ENCODE measurements at regions not wholly inside any gene's neighbourhood (a gene's known extent, or its start where the extent isn't known, plus 50 kb on each side); places are given as distances from the start of the nearest gene placed in this dataset.

DNA sequence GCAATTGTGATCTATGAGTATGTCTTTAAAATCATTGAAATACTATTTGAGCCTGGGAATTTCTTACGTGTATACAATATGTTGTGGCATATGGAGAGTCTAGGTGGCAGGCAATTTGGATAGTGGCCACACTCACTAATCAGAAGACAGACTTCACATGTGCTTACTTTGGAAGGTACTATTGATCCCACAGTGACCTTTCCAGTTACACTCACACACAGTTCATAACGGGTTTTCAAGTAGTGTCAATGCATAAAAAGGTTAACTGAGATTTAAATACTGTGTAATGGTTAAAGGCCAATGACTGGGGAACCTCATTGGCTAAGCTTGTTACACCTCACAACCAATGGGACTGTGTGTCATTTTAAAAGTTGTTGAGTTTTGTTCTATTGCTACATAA is 783.2 kb downstream of the RPA4 start:
- Mint-ChIP-seq H3K27me3 (no peaks in the 10 kb centered on the region), H3K9me3 (no peaks in the 10 kb centered on the region), H3K27ac (no peak overlapping the region), H3K4me3 (no peak overlapping the region), H3K36me3 (ENCODE audit: low read depth) (no peaks in the 10 kb centered on the region), H3K4me1 (ENCODE audit: low read depth) (no peaks in the 10 kb centered on the region)
- intact Hi-C loops (cut with micrococcal nuclease), result no loop called here
- POLR2A ChIA-PET, result no interaction called here
- CTCF ChIA-PET, result no interaction called here
- ATAC-seq (no peak), DNase-seq (no peak)
- TF ChIP-seq, protein P1, sequence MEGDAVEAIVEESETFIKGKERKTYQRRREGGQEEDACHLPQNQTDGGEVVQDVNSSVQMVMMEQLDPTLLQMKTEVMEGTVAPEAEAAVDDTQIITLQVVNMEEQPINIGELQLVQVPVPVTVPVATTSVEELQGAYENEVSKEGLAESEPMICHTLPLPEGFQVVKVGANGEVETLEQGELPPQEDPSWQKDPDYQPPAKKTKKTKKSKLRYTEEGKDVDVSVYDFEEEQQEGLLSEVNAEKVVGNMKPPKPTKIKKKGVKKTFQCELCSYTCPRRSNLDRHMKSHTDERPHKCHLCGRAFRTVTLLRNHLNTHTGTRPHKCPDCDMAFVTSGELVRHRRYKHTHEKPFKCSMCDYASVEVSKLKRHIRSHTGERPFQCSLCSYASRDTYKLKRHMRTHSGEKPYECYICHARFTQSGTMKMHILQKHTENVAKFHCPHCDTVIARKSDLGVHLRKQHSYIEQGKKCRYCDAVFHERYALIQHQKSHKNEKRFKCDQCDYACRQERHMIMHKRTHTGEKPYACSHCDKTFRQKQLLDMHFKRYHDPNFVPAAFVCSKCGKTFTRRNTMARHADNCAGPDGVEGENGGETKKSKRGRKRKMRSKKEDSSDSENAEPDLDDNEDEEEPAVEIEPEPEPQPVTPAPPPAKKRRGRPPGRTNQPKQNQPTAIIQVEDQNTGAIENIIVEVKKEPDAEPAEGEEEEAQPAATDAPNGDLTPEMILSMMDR (IDR thresholded peaks at IDR 0.05), result no peak

DNA sequence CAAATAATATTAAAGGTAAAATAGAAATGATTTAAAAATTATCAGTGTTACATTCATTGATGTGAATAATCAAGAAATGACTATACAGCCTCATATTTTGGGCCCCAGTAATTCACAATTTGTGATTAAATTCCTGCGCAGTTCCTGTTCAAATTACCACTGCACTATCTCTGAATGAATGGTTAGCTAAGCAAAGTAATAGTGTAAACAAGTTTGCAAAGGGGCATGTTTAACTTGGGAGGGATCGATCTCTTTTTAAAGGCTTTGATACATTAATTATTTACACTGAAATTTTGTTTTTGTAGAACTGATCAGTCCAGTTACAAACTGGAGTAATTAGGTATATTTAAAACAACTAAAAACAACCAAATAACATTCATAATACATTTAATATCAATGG is 784.4 kb downstream of the RPA4 start:
- Mint-ChIP-seq H3K27me3 (no peaks in the 10 kb centered on the region), H3K4me3 (no peak overlapping the region), H3K4me1 (ENCODE audit: low read depth) (no peaks in the 10 kb centered on the region), H3K36me3 (ENCODE audit: low read depth) (no peaks in the 10 kb centered on the region), H3K27ac (no peak overlapping the region), H3K9me3 (no peaks in the 10 kb centered on the region)
- POLR2A ChIA-PET, result no interaction called here
- intact Hi-C loops (cut with micrococcal nuclease), result no loop called here
- DNase-seq (no peak), ATAC-seq (no peak)
- CTCF ChIA-PET, result no interaction called here
- TF ChIP-seq, protein P1 (IDR thresholded peaks at IDR 0.05), result no peak

DNA sequence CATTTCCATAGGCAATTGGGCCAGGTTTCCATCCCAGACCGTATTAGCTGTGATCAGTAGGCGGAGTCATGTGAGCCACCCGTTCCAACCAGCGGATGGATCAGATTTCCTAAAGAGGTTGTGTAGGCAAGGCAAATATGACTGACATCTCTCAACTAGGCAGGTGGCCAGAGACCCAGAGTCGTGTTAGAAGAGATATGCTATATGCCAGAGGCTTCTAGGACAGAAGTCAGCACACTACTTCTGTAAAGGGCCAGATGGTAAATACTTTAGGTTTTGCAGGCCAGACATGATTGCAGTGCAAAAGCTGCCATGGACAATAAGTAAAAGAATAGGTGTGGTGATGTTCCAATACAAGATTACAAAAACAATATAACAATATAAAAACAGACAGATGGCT is 788.4 kb downstream of the RPA4 start:
- ChIA-PET POLR2A (no interaction called here), CTCF (no interaction called here)
- no peak overlapping the region for H3K27ac Mint-ChIP-seq
- H3K4me3 Mint-ChIP-seq, result no peak overlapping the region
- no peaks in the 10 kb centered on the region for H3K9me3 Mint-ChIP-seq
- intact Hi-C loops (cut with micrococcal nuclease), result no loop called here
- no peaks in the 10 kb centered on the region for H3K4me1 Mint-ChIP-seq (ENCODE audit: low read depth)
- TF ChIP-seq, protein P1 (IDR thresholded peaks at IDR 0.05), result no peak
- no peaks in the 10 kb centered on the region for H3K36me3 Mint-ChIP-seq (ENCODE audit: low read depth)
- H3K27me3 Mint-ChIP-seq, result no peaks in the 10 kb centered on the region
- DNase-seq (no peak), ATAC-seq (no peak)

DNA sequence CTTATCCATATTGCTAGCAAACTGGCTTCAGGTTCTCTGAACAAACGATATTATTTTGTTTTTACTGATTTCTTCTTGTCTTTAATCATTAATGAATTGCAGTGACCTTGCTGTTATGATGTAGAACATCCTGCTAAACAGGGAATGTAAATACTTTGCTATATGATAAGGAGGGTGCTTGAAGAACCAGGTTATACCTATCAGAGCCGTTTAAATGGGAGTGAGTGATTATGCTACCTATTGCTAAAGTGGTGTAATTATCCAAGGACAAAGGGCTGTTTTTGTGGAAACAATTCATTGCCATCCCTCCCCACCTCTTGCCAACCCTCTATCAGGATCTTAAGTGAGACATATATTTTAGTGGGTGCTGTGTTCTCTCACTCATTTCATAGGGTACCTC is 788.9 kb downstream of the RPA4 start:
- Mint-ChIP-seq H3K9me3 (no peaks in the 10 kb centered on the region), H3K36me3 (ENCODE audit: low read depth) (no peaks in the 10 kb centered on the region), H3K27me3 (no peaks in the 10 kb centered on the region), H3K27ac (no peak overlapping the region), H3K4me3 (no peak overlapping the region), H3K4me1 (ENCODE audit: low read depth) (no peaks in the 10 kb centered on the region)
- CTCF ChIA-PET, result no interaction called here
- intact Hi-C loops (cut with micrococcal nuclease), result no loop called here
- POLR2A ChIA-PET, result no interaction called here
- TF ChIP-seq, protein P1 (IDR thresholded peaks at IDR 0.05), result no peak
- ATAC-seq, result no peak
- DNase-seq, result no peak

DNA sequence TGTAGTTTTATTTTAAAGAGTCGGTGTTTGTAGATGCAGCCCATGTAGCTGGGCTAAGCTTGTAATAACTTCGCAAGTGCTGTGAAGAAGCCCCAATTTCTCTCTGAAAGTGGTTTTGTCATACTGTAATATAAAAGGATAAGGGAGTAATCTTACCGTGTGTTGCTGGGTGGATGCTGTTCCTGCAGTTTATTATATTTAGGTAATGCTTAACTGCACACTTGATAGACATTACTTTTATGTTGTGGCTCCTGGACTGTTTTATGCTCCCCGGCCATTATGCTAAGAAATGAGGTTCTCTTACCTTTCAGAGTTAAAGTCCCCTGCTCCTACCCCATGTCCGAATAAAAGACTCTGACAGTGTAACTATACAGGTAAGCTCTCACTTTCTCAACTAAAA is 789.4 kb downstream of the RPA4 start:
- no peak overlapping the region for H3K4me3 Mint-ChIP-seq
- ChIA-PET CTCF (interaction anchor here (1.6 kb wide), 1 partner anchor 12 kb away, joined by 3 read pairs; no protein-coding TSS in a partner anchor), POLR2A (no interaction called here)
- no peak overlapping the region for H3K27ac Mint-ChIP-seq
- H3K36me3 Mint-ChIP-seq (ENCODE audit: low read depth), result no peaks in the 10 kb centered on the region
- TF ChIP-seq, protein P1 (IDR thresholded peaks at IDR 0.05), result no peak
- no peak for DNase-seq
- intact Hi-C loops (cut with micrococcal nuclease), result no loop called here
- no peaks in the 10 kb centered on the region for H3K9me3 Mint-ChIP-seq
- H3K4me1 Mint-ChIP-seq (ENCODE audit: low read depth), result no peaks in the 10 kb centered on the region
- no peak for ATAC-seq
- no peaks in the 10 kb centered on the region for H3K27me3 Mint-ChIP-seq

Measured in activated CD8-positive, alpha-beta T cell treated with anti-CD3 and anti-CD28 coated beads for 36 hours (primary cell).